IgD-negative memory B cell (primary cell): ENCODE measurements at regions not wholly inside any gene's neighbourhood (a gene's known extent, or its start where the extent isn't known, plus 50 kb on each side); places are given as distances from the start of the nearest gene placed in this dataset.

ENCODE experiments used
- H3K27ac Mint-ChIP-seq, 3 donors: one replicate each; pipeline ENCODE4 v1.8.0; 2020 to 2022; ENCODE audit warnings: mild to moderate bottlenecking in 3 of 3, mixed read lengths in 3 of 3, moderate library complexity in 1 of 3
- H3K27me3 Mint-ChIP-seq: one replicate; pipeline ENCODE4 v1.8.0; 2021; ENCODE audit warnings: mixed read lengths
- H3K36me3 Mint-ChIP-seq: one replicate; pipeline ENCODE4 v1.8.0; 2020; ENCODE audit warnings: mild to moderate bottlenecking, mixed read lengths
- H3K4me1 Mint-ChIP-seq, 3 donors: one replicate each; pipeline ENCODE4 v1.8.0; 2020 to 2022; ENCODE audit warnings: mixed read lengths in 3 of 3, mild to moderate bottlenecking in 1 of 3
- H3K4me3 Mint-ChIP-seq, 4 donors: one replicate each; pipeline ENCODE4 v1.8.0; 2020 to 2022; ENCODE audit warnings: mild to moderate bottlenecking in 4 of 4, mixed read lengths in 4 of 4, moderate library complexity in 3 of 4
- H3K9me3 Mint-ChIP-seq, 3 donors: one replicate each; pipeline ENCODE4 v1.8.0; 2020 to 2021; ENCODE audit warnings: mixed read lengths in 3 of 3, mild to moderate bottlenecking in 1 of 3

- peaks cover under 1 to 15% (median 6%) of the 10 kb centered on the region in 3 donors for H3K9me3 Mint-ChIP-seq
- H3K4me1 Mint-ChIP-seq, result peaks cover 0 to 1% (median 0%) of the 10 kb centered on the region in 3 donors
- no peaks in the 10 kb centered on the region for H3K36me3 Mint-ChIP-seq
- no peak overlapping the region for H3K27ac Mint-ChIP-seq
- H3K4me3 Mint-ChIP-seq, result no peak overlapping the region
- H3K27me3 Mint-ChIP-seq, result peaks cover 1% of the 10 kb centered on the region
These were observed 316.2 kb upstream of the FMN2 start for GRCh38 chr1:239775466-239775865.

- H3K9me3 Mint-ChIP-seq, result peaks cover 0 to 9% (median 4%) of the 10 kb centered on the region in 3 donors
- no peak overlapping the region for H3K4me3 Mint-ChIP-seq
- no peaks in the 10 kb centered on the region for H3K36me3 Mint-ChIP-seq
- H3K27me3 Mint-ChIP-seq, result peaks cover 1% of the 10 kb centered on the region
- no peaks in the 10 kb centered on the region for H3K4me1 Mint-ChIP-seq
- no peak overlapping the region for H3K27ac Mint-ChIP-seq
These were observed 313.4 kb upstream of the FMN2 start for GRCh38 chr1:239778208-239778813.

- Mint-ChIP-seq H3K9me3 (peaks cover 4 to 9% (median 4%) of the 10 kb centered on the region in 3 donors), H3K4me3 (no peak overlapping the region), H3K4me1 (no peaks in the 10 kb centered on the region), H3K36me3 (no peaks in the 10 kb centered on the region), H3K27ac (no peak overlapping the region), H3K27me3 (no peaks in the 10 kb centered on the region)
These were observed 311.7 kb upstream of the FMN2 start for GRCh38 chr1:239779962-239780361.

GRCh38 chr1:239784896-239785295 lies 306.8 kb upstream of the FMN2 start:
- Mint-ChIP-seq H3K9me3 (peaks cover 4 to 10% (median 5%) of the 10 kb centered on the region in 3 donors), H3K36me3 (no peaks in the 10 kb centered on the region), H3K4me1 (no peaks in the 10 kb centered on the region), H3K4me3 (no peak overlapping the region), H3K27me3 (no peaks in the 10 kb centered on the region), H3K27ac (peak overlapping the region in 1 of 3 donors; percentile 25)

GRCh38 chr1:239785576-239785975 lies 306.1 kb upstream of the FMN2 start:
- no peak overlapping the region for H3K4me3 Mint-ChIP-seq
- H3K27me3 Mint-ChIP-seq, result no peaks in the 10 kb centered on the region
- H3K9me3 Mint-ChIP-seq, result peaks cover 4 to 15% (median 5%) of the 10 kb centered on the region in 3 donors
- no peaks in the 10 kb centered on the region for H3K4me1 Mint-ChIP-seq
- H3K27ac Mint-ChIP-seq, result no peak overlapping the region
- no peaks in the 10 kb centered on the region for H3K36me3 Mint-ChIP-seq

- H3K4me3 Mint-ChIP-seq, result no peak overlapping the region
- no peaks in the 10 kb centered on the region for H3K4me1 Mint-ChIP-seq
- H3K9me3 Mint-ChIP-seq, result peaks cover 2 to 15% (median 4%) of the 10 kb centered on the region in 3 donors
- H3K27me3 Mint-ChIP-seq, result no peaks in the 10 kb centered on the region
- no peaks in the 10 kb centered on the region for H3K36me3 Mint-ChIP-seq
- no peak overlapping the region for H3K27ac Mint-ChIP-seq
These were observed 305.2 kb upstream of the FMN2 start for GRCh38 chr1:239786464-239786863.

GRCh38 chr1:239792157-239792556 lies 299.5 kb upstream of the FMN2 start:
- no peaks in the 10 kb centered on the region for H3K27me3 Mint-ChIP-seq
- H3K36me3 Mint-ChIP-seq, result peaks cover 1% of the 10 kb centered on the region
- no peak overlapping the region for H3K4me3 Mint-ChIP-seq
- H3K9me3 Mint-ChIP-seq, result peaks cover 0 to 15% (median 2%) of the 10 kb centered on the region in 3 donors
- no peaks in the 10 kb centered on the region for H3K4me1 Mint-ChIP-seq
- H3K27ac Mint-ChIP-seq, result no peak overlapping the region

GRCh38 chr1:239795304-239795703 lies 296.4 kb upstream of the FMN2 start:
- Mint-ChIP-seq H3K27ac (no peak overlapping the region), H3K36me3 (peaks cover 2% of the 10 kb centered on the region), H3K27me3 (no peaks in the 10 kb centered on the region), H3K9me3 (peaks cover 0 to 2% (median under 1%) of the 10 kb centered on the region in 3 donors), H3K4me3 (no peak overlapping the region), H3K4me1 (no peaks in the 10 kb centered on the region)

GRCh38 chr1:239799617-239800016 lies 292.1 kb upstream of the FMN2 start:
- H3K4me1 Mint-ChIP-seq, result no peaks in the 10 kb centered on the region
- peaks cover under 1% of the 10 kb centered on the region for H3K27me3 Mint-ChIP-seq
- H3K9me3 Mint-ChIP-seq, result peaks cover 0 to 4% (median 0%) of the 10 kb centered on the region in 3 donors
- H3K36me3 Mint-ChIP-seq, result peaks cover 2% of the 10 kb centered on the region
- H3K4me3 Mint-ChIP-seq, result no peak overlapping the region
- H3K27ac Mint-ChIP-seq, result no peak overlapping the region

GRCh38 chr1:239800861-239801260 lies 290.8 kb upstream of the FMN2 start:
- Mint-ChIP-seq H3K27ac (no peak overlapping the region), H3K27me3 (peaks cover 1% of the 10 kb centered on the region), H3K9me3 (peaks cover 0 to 4% (median 0%) of the 10 kb centered on the region in 3 donors), H3K36me3 (peaks cover 2% of the 10 kb centered on the region), H3K4me1 (no peaks in the 10 kb centered on the region), H3K4me3 (no peak overlapping the region)

- no peak overlapping the region for H3K27ac Mint-ChIP-seq
- H3K36me3 Mint-ChIP-seq, result peaks cover 1% of the 10 kb centered on the region
- no peaks in the 10 kb centered on the region for H3K4me1 Mint-ChIP-seq
- no peak overlapping the region for H3K4me3 Mint-ChIP-seq
- peaks cover 1% of the 10 kb centered on the region for H3K27me3 Mint-ChIP-seq
- H3K9me3 Mint-ChIP-seq, result peaks cover 0 to 4% (median 2%) of the 10 kb centered on the region in 3 donors
These were observed 289.4 kb upstream of the FMN2 start for GRCh38 chr1:239802275-239802674.

- Mint-ChIP-seq H3K4me3 (no peak overlapping the region), H3K9me3 (peaks cover 0 to 4% (median 2%) of the 10 kb centered on the region in 3 donors), H3K4me1 (no peaks in the 10 kb centered on the region), H3K36me3 (peaks cover 1% of the 10 kb centered on the region), H3K27ac (no peak overlapping the region), H3K27me3 (peaks cover 1% of the 10 kb centered on the region)
These were observed 287.9 kb upstream of the FMN2 start for GRCh38 chr1:239803781-239804180.

- no peak overlapping the region for H3K27ac Mint-ChIP-seq
- H3K4me3 Mint-ChIP-seq, result no peak overlapping the region
- H3K36me3 Mint-ChIP-seq, result peaks cover 1% of the 10 kb centered on the region
- no peaks in the 10 kb centered on the region for H3K4me1 Mint-ChIP-seq
- peaks cover 1% of the 10 kb centered on the region for H3K27me3 Mint-ChIP-seq
- H3K9me3 Mint-ChIP-seq, result peaks cover 0 to 4% (median 2%) of the 10 kb centered on the region in 3 donors
These were observed 287.4 kb upstream of the FMN2 start for GRCh38 chr1:239804266-239804665.

GRCh38 chr1:239805042-239805441 lies 286.6 kb upstream of the FMN2 start:
- H3K4me3 Mint-ChIP-seq, result no peak overlapping the region

GRCh38 chr1:239805851-239806772 lies 285.6 kb upstream of the FMN2 start:
- H3K4me1 Mint-ChIP-seq, result no peaks in the 10 kb centered on the region
- no peaks in the 10 kb centered on the region for H3K36me3 Mint-ChIP-seq
- peaks cover 1% of the 10 kb centered on the region for H3K27me3 Mint-ChIP-seq
- peaks cover 0 to 4% (median 2%) of the 10 kb centered on the region in 3 donors for H3K9me3 Mint-ChIP-seq
- H3K4me3 Mint-ChIP-seq, result no peak overlapping the region
- H3K27ac Mint-ChIP-seq, result no peak overlapping the region

More at GRCh38 chr1:239805042-239805441, 286.6 kb upstream of the FMN2 start:
- H3K27ac Mint-ChIP-seq, result no peak overlapping the region
- H3K27me3 Mint-ChIP-seq, result peaks cover 1% of the 10 kb centered on the region
- no peaks in the 10 kb centered on the region for H3K4me1 Mint-ChIP-seq
- H3K9me3 Mint-ChIP-seq, result peaks cover 0 to 4% (median 2%) of the 10 kb centered on the region in 3 donors
- no peaks in the 10 kb centered on the region for H3K36me3 Mint-ChIP-seq
